HG03558 (cell line): ENCODE measurements at regions not wholly inside any gene's neighbourhood (a gene's known extent, or its start where the extent isn't known, plus 50 kb on each side); places are given as distances from the start of the nearest gene placed in this dataset.

Experiments used
- ATAC-seq: cut with Tn5 transposase; IDR thresholded peaks from one replicate; pipeline ENCODE4 v1.9.1; 2021; ENCODE audit warnings: moderate number of reproducible peaks; ENCODE audit not compliant: unreplicated experiment; ENCODE audit errors: extremely low read depth

DNA sequence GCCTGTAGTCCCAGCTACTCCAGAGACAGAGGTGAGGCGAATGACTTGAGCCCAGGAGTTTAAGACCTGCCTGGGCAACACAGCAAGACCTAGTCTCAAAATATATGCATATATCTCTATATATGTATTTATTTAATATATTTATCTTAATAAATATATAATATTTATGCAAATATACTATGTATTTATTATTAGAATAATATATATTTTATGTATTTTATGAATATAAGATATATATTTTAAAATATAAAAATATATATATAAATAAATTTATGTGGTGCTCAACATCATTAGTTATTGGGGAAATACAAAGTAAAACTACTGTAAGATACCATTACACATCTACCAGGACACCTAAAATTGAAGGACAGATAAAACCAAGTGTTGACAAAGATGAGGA is 58.1 kb upstream of the IPO5 start:
- no peak for ATAC-seq

DNA sequence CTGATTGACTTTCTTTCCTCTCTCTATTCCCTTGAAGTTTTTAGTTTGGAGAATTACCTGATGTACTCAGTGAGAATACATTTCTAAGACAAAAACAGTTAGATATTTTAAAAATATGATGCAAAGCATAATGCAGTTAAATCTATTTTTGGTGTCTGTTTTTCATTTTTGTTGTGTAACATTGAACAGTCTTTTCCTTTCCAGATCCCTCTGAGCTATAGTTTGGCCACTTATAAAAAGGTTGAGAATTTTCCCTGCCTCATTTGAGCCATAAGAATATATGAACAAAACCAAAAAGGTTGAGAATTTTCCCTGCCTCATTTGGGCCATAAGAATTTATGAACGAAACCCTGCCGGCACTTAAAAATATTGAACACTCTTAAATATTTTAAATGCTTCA is 57.0 kb upstream of the IPO5 start:
- ATAC-seq, result no peak

DNA sequence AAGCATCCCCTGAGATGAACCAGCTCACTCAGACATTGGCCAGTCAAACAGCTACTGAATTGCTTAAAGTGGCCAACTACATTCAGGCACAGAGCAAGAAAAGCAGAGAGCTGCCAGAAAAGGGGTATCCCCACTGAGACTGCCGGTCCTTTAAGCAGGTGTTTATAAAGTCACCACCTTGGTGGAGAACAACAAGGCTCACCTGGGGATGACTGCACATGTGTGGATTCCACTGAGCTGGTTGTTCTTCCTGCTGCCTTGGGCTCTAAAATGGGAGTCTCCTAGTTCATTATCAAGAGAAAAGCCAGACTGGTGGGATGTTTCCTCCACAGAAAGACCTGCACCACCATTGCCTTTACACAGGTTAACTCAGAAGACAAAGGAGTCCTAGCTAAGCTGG is 51.8 kb upstream of the IPO5 start:
- ATAC-seq, result no peak
